GM19372 (cell line): ENCODE measurements at regions not wholly inside any gene's neighbourhood (a gene's known extent, or its start where the extent isn't known, plus 50 kb on each side); places are given as distances from the start of the nearest gene placed in this dataset.

Source experiments
- ATAC-seq: cut with Tn5 transposase; IDR thresholded peaks from one replicate; pipeline ENCODE4 v1.9.1; 2021; ENCODE audit warnings: mild to moderate bottlenecking, low read depth, moderate library complexity; ENCODE audit not compliant: unreplicated experiment

GRCh38 chr11:43021466-43021865, 290.3 kb upstream of the API5 start:
- no peak for ATAC-seq

GRCh38 chr11:43034341-43034740, 277.5 kb upstream of the API5 start:
- ATAC-seq, result no peak

GRCh38 chr11:43035086-43035485, 276.7 kb upstream of the API5 start:
- no peak for ATAC-seq

GRCh38 chr11:43053638-43054412, 258.0 kb upstream of the API5 start:
- no peak for ATAC-seq

- no peak for ATAC-seq
These were observed 244.1 kb upstream of the API5 start for GRCh38 chr11:43067681-43068080.

- ATAC-seq, result no peak
These were observed 240.5 kb upstream of the API5 start for GRCh38 chr11:43071338-43071737.

GRCh38 chr11:43072096-43072495, 239.7 kb upstream of the API5 start:
- no peak for ATAC-seq

- no peak for ATAC-seq
These were observed 238.9 kb upstream of the API5 start for GRCh38 chr11:43072911-43073310.

- no peak for ATAC-seq
These were observed 237.0 kb upstream of the API5 start for GRCh38 chr11:43074810-43075209.

GRCh38 chr11:43101113-43101512, 210.7 kb upstream of the API5 start:
- ATAC-seq, result no peak

GRCh38 chr11:43116071-43116470, 195.7 kb upstream of the API5 start:
- no peak for ATAC-seq

GRCh38 chr11:43119275-43119970, 192.4 kb upstream of the API5 start:
- ATAC-seq, result no peak

GRCh38 chr11:43122546-43122945, 189.2 kb upstream of the API5 start:
- ATAC-seq, result no peak

- ATAC-seq, result no peak
These were observed 188.4 kb upstream of the API5 start for GRCh38 chr11:43123443-43123842.

GRCh38 chr11:43124272-43124935, 187.4 kb upstream of the API5 start:
- ATAC-seq, result no peak

GRCh38 chr11:43129329-43129728, 182.5 kb upstream of the API5 start:
- ATAC-seq, result no peak

GRCh38 chr11:43130616-43131015, 181.2 kb upstream of the API5 start:
- ATAC-seq, result no peak

- ATAC-seq, result no peak
These were observed 175.7 kb upstream of the API5 start for GRCh38 chr11:43135966-43136534.

GRCh38 chr11:43138621-43139140, 173.1 kb upstream of the API5 start:
- ATAC-seq, result no peak

- ATAC-seq, result peak; percentile 67
These were observed 166.1 kb upstream of the API5 start for GRCh38 chr11:43145653-43146052.

GRCh38 chr11:43150697-43151096, 161.1 kb upstream of the API5 start:
- no peak for ATAC-seq
